OCI-LY1 (cell line): ENCODE measurements at regions not wholly inside any gene's neighbourhood (a gene's known extent, or its start where the extent isn't known, plus 50 kb on each side); places are given as distances from the start of the nearest gene placed in this dataset.

Experiments
- H2AFZ ChIP-seq: fragments of 200-600 bp; sonication (generic), shearing (Covaris generic); 2 replicates; pipeline ENCODE4 v1.6.0; 2014; ENCODE audit warnings: antibody characterized with exemption, mild to moderate bottlenecking, low read length
- H3F3A ChIP-seq: fragments of 200-600 bp; sonication (generic), shearing (Covaris generic); 2 replicates; pipeline ENCODE4 v1.6.0; 2014; ENCODE audit warnings: mild to moderate bottlenecking, antibody characterized with exemption, low read length, moderate library complexity; ENCODE audit not compliant: insufficient read depth
- H3K27ac ChIP-seq: fragments of 200-600 bp; sonication (generic); 2 replicates; pipeline ENCODE4 v1.5.1; 2014; ENCODE audit warnings: low read length, mixed run types, mild to moderate bottlenecking, low read depth; ENCODE audit not compliant: poor library complexity, severe bottlenecking
- H3K27me3 ChIP-seq: fragments of 200-600 bp; sonication (generic); 2 replicates; pipeline ENCODE4 v1.6.0; 2014; ENCODE audit warnings: antibody characterized with exemption, mild to moderate bottlenecking, low read length, moderate library complexity; ENCODE audit not compliant: insufficient read depth
- H3K36me3 ChIP-seq: fragments of 200-600 bp; sonication (generic); 2 replicates; pipeline ENCODE4 v1.6.1; 2014; ENCODE audit warnings: mild to moderate bottlenecking, antibody characterized with exemption, low read length, moderate library complexity, mixed read lengths; ENCODE audit not compliant: insufficient read depth
- H3K4me1 ChIP-seq: fragments of 200-600 bp; sonication (generic); 2 replicates; pipeline ENCODE4 v1.5.1; 2014; ENCODE audit warnings: mild to moderate bottlenecking, low read length, moderate library complexity; ENCODE audit not compliant: insufficient read depth, severe bottlenecking
- H3K4me2 ChIP-seq: fragments of 200-600 bp; sonication (generic), shearing (Covaris generic); 2 replicates; pipeline ENCODE4 v1.6.1; 2014; ENCODE audit warnings: low read length
- H3K4me3 ChIP-seq: fragments of 200-600 bp; sonication (generic); 2 replicates; pipeline ENCODE4 v1.5.1; 2014; ENCODE audit warnings: low read length, low read depth, mild to moderate bottlenecking, mixed read lengths; ENCODE audit not compliant: poor library complexity, severe bottlenecking
- H3K79me2 ChIP-seq: fragments of 200-600 bp; shearing (Covaris generic); 2 replicates; pipeline ENCODE4 v1.6.1; 2016; ENCODE audit warnings: mixed run types, low read length, mixed read lengths; ENCODE audit not compliant: insufficient read depth
- H3K9ac ChIP-seq: fragments of 200-600 bp; sonication (generic), shearing (Covaris generic); 2 replicates; pipeline ENCODE4 v1.6.1; 2014; ENCODE audit warnings: mild to moderate bottlenecking, low read length, mixed read lengths
- H3K9me2 ChIP-seq: fragments of 200-600 bp; sonication (generic), shearing (Covaris generic); 2 replicates; pipeline ENCODE4 v1.6.1; 2014; ENCODE audit warnings: low read depth, mild to moderate bottlenecking, low read length, mixed read lengths
- H3K9me3 ChIP-seq: fragments of 200-600 bp; shearing (Covaris generic); 2 replicates; pipeline ENCODE4 v1.6.1; 2014; ENCODE audit warnings: low read length, mixed read lengths
- H4K20me1 ChIP-seq: fragments of 200-600 bp; sonication (generic), shearing (Covaris generic); 2 replicates; pipeline ENCODE4 v1.6.0; 2016; ENCODE audit warnings: mild to moderate bottlenecking, low read length; ENCODE audit not compliant: insufficient read depth
- CTCF ChIP-seq: fragments of 200-600 bp; sonication (generic), shearing (Covaris generic); IDR thresholded peaks from 2 replicates; pipeline ENCODE4 v1.5.1; 2017; ENCODE audit warnings: mild to moderate bottlenecking, antibody characterized with exemption, low read length, moderate library complexity, mixed read lengths
- EZH2 ChIP-seq: fragments of 200-600 bp; sonication (generic), shearing (Covaris generic); IDR thresholded peaks from 2 replicates; pipeline ENCODE4 v1.8.0; 2017; ENCODE audit warnings: borderline replicate concordance, mixed run types, mild to moderate bottlenecking, antibody characterized with exemption, low read length, moderate library complexity, mixed read lengths

GRCh38 chr18:49704334-49704733 lies 109.0 kb downstream of the ACAA2 start:
- Histone ChIP-seq H3K9me2 (no peaks in the 10 kb centered on the region), H4K20me1 (no peaks in the 10 kb centered on the region), H3K27me3 (peaks cover 5% of the 10 kb centered on the region; the same call in 1 of the 2 replicates), H3F3A (no peaks in the 10 kb centered on the region), H3K9ac (no peak overlapping the region), H3K27ac (no peak overlapping the region), H3K36me3 (no peaks in the 10 kb centered on the region), H3K4me3 (no peak overlapping the region), H3K79me2 (no peaks in the 10 kb centered on the region), H3K9me3 (no peaks in the 10 kb centered on the region), H2AFZ (no peak overlapping the region), H3K4me1 (no peaks in the 10 kb centered on the region), H3K4me2 (no peak overlapping the region)
- TF ChIP-seq EZH2, result no peak
- no peak for TF ChIP-seq CTCF

GRCh38 chr18:49701190-49701589 lies 112.1 kb downstream of the ACAA2 start:
- H3F3A ChIP-seq, result no peaks in the 10 kb centered on the region

GRCh38 chr18:49699303-49699702 lies 114.0 kb downstream of the ACAA2 start:
- Histone ChIP-seq H3K36me3 (no peaks in the 10 kb centered on the region), H3K4me3 (no peak overlapping the region), H3K4me1 (no peaks in the 10 kb centered on the region)

More at GRCh38 chr18:49701190-49701589, 112.1 kb downstream of the ACAA2 start:
- no peak overlapping the region for H2AFZ ChIP-seq
- H4K20me1 ChIP-seq, result no peaks in the 10 kb centered on the region
- no peak for TF ChIP-seq CTCF
- no peak for TF ChIP-seq EZH2
- H3K9me3 ChIP-seq, result no peaks in the 10 kb centered on the region
- H3K4me2 ChIP-seq, result no peak overlapping the region
- H3K4me1 ChIP-seq, result no peaks in the 10 kb centered on the region
- H3K36me3 ChIP-seq, result no peaks in the 10 kb centered on the region
- H3K27me3 ChIP-seq, result peaks cover 5% of the 10 kb centered on the region; the same call in 1 of the 2 replicates
- H3K9me2 ChIP-seq, result no peaks in the 10 kb centered on the region
- no peak overlapping the region for H3K9ac ChIP-seq
- H3K79me2 ChIP-seq, result no peaks in the 10 kb centered on the region
- H3K4me3 ChIP-seq, result no peak overlapping the region
- H3K27ac ChIP-seq, result no peak overlapping the region

More at GRCh38 chr18:49699303-49699702, 114.0 kb downstream of the ACAA2 start:
- H4K20me1 ChIP-seq, result no peaks in the 10 kb centered on the region
- no peak overlapping the region for H3K27ac ChIP-seq
- no peaks in the 10 kb centered on the region for H3K79me2 ChIP-seq
- no peak overlapping the region for H3K9ac ChIP-seq
- TF ChIP-seq EZH2, result no peak
- TF ChIP-seq CTCF, result no peak
- no peak overlapping the region for H2AFZ ChIP-seq
- H3F3A ChIP-seq, result no peaks in the 10 kb centered on the region
- no peaks in the 10 kb centered on the region for H3K9me2 ChIP-seq
- peaks cover 5% of the 10 kb centered on the region; the same call in 1 of the 2 replicates for H3K27me3 ChIP-seq
- no peak overlapping the region for H3K4me2 ChIP-seq
- no peaks in the 10 kb centered on the region for H3K9me3 ChIP-seq
